ENCODE measurements at regions not wholly inside any gene's neighbourhood (a gene's known extent, or its start where the extent isn't known, plus 50 kb on each side); places are given as distances from the start of the nearest gene placed in this dataset.

- H3K4me1 ChIP-seq (ENCODE audit: insufficient read depth, poor library complexity, severe bottlenecking): no peaks in the 10 kb centered on the region
- H3K27ac ChIP-seq (ENCODE audit: poor library complexity, severe bottlenecking): no peak overlapping the region
- no peak for TF ChIP-seq CTCF (IDR thresholded peaks at IDR 0.05; ENCODE audit: poor library complexity, severe bottlenecking)
- H3K9me3 ChIP-seq (ENCODE audit: severe bottlenecking): no peaks in the 10 kb centered on the region
- no peaks in the 10 kb centered on the region for H3K27me3 ChIP-seq (ENCODE audit: insufficient read depth, poor library complexity, severe bottlenecking)
- H3K4me3 ChIP-seq (ENCODE audit: severe bottlenecking): no peak overlapping the region
- no peaks in the 10 kb centered on the region for H3K36me3 ChIP-seq (ENCODE audit: low read depth)
- ATAC-seq (ENCODE audit: low read depth) (no peak), DNase-seq (ENCODE audit: low spot score) (no peak)
Observed at GRCh38 chr9:86836797-86837196, 110.5 kb downstream of the GAS1 start.

DNA sequence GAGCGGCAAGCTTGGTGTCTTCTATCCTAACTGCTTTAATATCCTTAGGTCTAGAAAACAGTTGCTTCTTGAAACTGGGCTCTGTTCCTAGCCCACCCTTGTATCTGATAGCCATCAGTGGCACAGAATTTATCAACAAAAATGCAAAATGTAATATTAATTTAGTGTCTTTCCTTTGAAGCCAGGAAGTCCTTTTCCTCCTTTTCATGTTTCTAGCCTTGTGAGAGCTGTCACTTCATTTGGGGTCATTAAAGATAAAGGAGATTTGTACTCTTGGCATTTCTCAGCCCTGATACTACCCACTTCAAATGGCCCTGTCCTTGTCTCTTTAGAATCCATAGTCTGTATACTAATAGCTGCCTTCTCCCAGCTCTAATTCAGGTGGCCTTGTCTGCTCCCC is 111.0 kb downstream of the GAS1 start:
- DNase-seq (ENCODE audit: low spot score) (no peak), ATAC-seq (ENCODE audit: low read depth) (no peak)
- Histone ChIP-seq H3K36me3 (ENCODE audit: low read depth) (no peaks in the 10 kb centered on the region), H3K4me3 (ENCODE audit: severe bottlenecking) (no peak overlapping the region), H3K4me1 (ENCODE audit: insufficient read depth, poor library complexity, severe bottlenecking) (no peaks in the 10 kb centered on the region), H3K27ac (ENCODE audit: poor library complexity, severe bottlenecking) (no peak overlapping the region), H3K27me3 (ENCODE audit: insufficient read depth, poor library complexity, severe bottlenecking) (no peaks in the 10 kb centered on the region), H3K9me3 (ENCODE audit: severe bottlenecking) (no peaks in the 10 kb centered on the region)
- TF ChIP-seq CTCF (IDR thresholded peaks at IDR 0.05; ENCODE audit: poor library complexity, severe bottlenecking): no peak

DNA sequence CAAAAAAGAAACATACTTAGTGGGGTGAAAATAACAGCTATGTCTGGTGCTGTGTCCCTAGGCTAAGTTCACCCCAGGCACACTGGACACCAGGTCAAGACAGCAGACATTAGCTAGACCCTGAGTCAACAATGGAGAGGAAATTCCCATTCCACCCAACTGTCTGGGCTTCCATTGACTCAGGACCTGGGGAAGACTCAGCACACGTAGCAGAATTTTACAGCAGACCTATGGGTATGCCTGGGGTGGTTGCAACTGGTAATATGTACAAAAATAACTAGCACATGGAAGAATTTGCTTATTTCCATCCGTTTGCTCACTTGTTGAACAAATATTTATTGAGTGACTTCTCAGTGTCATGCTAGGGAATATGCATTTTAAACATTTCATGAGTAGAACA is 117.0 kb downstream of the GAS1 start:
- H3K36me3 ChIP-seq (ENCODE audit: low read depth): no peaks in the 10 kb centered on the region
- H3K27ac ChIP-seq (ENCODE audit: poor library complexity, severe bottlenecking): no peak overlapping the region
- ATAC-seq (ENCODE audit: low read depth): no peak
- H3K4me1 ChIP-seq (ENCODE audit: insufficient read depth, poor library complexity, severe bottlenecking): no peaks in the 10 kb centered on the region
- DNase-seq (ENCODE audit: low spot score): no peak
- TF ChIP-seq CTCF (IDR thresholded peaks at IDR 0.05; ENCODE audit: poor library complexity, severe bottlenecking): no peak
- H3K27me3 ChIP-seq (ENCODE audit: insufficient read depth, poor library complexity, severe bottlenecking): no peaks in the 10 kb centered on the region
- no peak overlapping the region for H3K4me3 ChIP-seq (ENCODE audit: severe bottlenecking)
- no peaks in the 10 kb centered on the region for H3K9me3 ChIP-seq (ENCODE audit: severe bottlenecking)

GRCh38 chr9:86829496-86830046 is 117.7 kb downstream of the GAS1 start:
- ATAC-seq (ENCODE audit: low read depth): no peak

More at GRCh38 chr9:86829496-86830046, 117.7 kb downstream of the GAS1 start:
- Histone ChIP-seq H3K4me3 (ENCODE audit: severe bottlenecking) (no peak overlapping the region), H3K36me3 (ENCODE audit: low read depth) (no peaks in the 10 kb centered on the region), H3K4me1 (ENCODE audit: insufficient read depth, poor library complexity, severe bottlenecking) (no peaks in the 10 kb centered on the region), H3K9me3 (ENCODE audit: severe bottlenecking) (no peaks in the 10 kb centered on the region), H3K27me3 (ENCODE audit: insufficient read depth, poor library complexity, severe bottlenecking) (no peaks in the 10 kb centered on the region), H3K27ac (ENCODE audit: poor library complexity, severe bottlenecking) (no peak overlapping the region)
- no peak for TF ChIP-seq CTCF (IDR thresholded peaks at IDR 0.05; ENCODE audit: poor library complexity, severe bottlenecking)
- no peak for DNase-seq (ENCODE audit: low spot score)
